ENCODE measurements at regions not wholly inside any gene's neighbourhood (a gene's known extent, or its start where the extent isn't known, plus 50 kb on each side); places are given as distances from the start of the nearest gene placed in this dataset.
A peak's percentile ranks its signal among the peaks of the same experiment; 100 is the strongest.

DNA sequence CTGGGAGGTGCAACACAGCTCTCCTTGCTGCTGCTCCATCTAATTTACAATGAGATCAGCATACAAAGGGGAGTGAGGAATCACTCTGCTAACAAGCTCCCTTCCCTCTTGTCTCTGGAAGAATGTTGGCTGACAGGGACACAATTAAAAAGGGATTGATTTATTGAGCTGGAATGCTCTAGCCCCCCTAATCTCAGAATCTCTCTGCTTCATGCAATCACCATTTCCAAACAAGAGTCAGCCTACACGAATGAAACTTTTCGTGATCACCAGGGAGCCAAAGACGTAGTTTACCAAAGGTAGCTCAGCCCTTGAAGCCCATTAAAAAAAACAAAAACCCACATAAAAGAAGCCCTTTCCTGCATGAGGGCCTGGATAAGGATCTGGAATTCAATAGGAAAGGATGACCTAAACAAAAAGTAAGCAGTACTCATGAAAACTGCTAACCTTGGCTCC, 223.8 kb downstream of the C12orf75 start:
- Histone ChIP-seq H3K4me3 (no peak overlapping the region), H3K36me3 (no peaks in the 10 kb centered on the region), H3K9me3 (no peaks in the 10 kb centered on the region), H3K27ac (peak overlapping the region in 1 of 4 donors; percentile 14), H3K27me3 (no peaks in the 10 kb centered on the region), H3K4me1 (peaks cover 0 to 5% (median 0%) of the 10 kb centered on the region in 4 donors)
- DNase-seq = no peak
- WGBS, 2 donors = 54 to 64% methylated on average over 3 of the region's 3 CpGs
- TF ChIP-seq, protein P1, sequence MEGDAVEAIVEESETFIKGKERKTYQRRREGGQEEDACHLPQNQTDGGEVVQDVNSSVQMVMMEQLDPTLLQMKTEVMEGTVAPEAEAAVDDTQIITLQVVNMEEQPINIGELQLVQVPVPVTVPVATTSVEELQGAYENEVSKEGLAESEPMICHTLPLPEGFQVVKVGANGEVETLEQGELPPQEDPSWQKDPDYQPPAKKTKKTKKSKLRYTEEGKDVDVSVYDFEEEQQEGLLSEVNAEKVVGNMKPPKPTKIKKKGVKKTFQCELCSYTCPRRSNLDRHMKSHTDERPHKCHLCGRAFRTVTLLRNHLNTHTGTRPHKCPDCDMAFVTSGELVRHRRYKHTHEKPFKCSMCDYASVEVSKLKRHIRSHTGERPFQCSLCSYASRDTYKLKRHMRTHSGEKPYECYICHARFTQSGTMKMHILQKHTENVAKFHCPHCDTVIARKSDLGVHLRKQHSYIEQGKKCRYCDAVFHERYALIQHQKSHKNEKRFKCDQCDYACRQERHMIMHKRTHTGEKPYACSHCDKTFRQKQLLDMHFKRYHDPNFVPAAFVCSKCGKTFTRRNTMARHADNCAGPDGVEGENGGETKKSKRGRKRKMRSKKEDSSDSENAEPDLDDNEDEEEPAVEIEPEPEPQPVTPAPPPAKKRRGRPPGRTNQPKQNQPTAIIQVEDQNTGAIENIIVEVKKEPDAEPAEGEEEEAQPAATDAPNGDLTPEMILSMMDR (IDR thresholded peaks at IDR 0.05) = no peak
- TF ChIP-seq EP300 (IDR thresholded peaks at IDR 0.05) (no peak), POLR2A (IDR thresholded peaks at IDR 0.05) (no peak), POLR2AphosphoS5 (IDR thresholded peaks at IDR 0.05) (no peak)
- ATAC-seq (ENCODE audit: low FRiP score in 2 of 2) = no peak

DNA sequence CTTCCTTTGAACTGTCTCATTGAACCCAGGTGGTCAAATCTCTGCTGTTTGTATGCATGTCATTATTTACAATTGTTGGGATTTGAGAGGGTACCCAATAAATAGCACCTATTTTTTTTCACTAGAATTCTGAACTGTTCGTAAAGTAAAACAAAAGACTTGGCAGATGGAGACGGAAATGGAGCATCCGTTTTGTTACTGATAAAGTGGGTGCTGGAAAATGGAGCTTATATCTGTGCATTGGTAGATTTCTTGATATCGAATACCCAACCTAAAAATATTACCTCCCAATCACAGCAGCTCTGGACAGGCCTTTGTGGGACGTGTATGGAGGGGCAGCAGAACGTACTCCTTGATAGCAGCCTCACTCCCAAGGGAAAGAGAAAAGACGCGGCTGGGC, 224.4 kb downstream of the C12orf75 start:
- H3K4me1 ChIP-seq = peaks cover 0 to 5% (median 0%) of the 10 kb centered on the region in 4 donors
- TF ChIP-seq POLR2A (IDR thresholded peaks at IDR 0.05) = no peak
- TF ChIP-seq, protein P1 (IDR thresholded peaks at IDR 0.05) = no peak
- ATAC-seq (ENCODE audit: low FRiP score in 2 of 2) (no peak), DNase-seq (no peak)
- no peaks in the 10 kb centered on the region for H3K27me3 ChIP-seq
- H3K9me3 ChIP-seq = no peaks in the 10 kb centered on the region
- no peak overlapping the region for H3K4me3 ChIP-seq
- 56 to 57% methylated on average over 8 of the region's 8 CpGs for whole genome bisulfite sequencing, 2 donors
- no peak overlapping the region for H3K27ac ChIP-seq
- H3K36me3 ChIP-seq = no peaks in the 10 kb centered on the region

DNA sequence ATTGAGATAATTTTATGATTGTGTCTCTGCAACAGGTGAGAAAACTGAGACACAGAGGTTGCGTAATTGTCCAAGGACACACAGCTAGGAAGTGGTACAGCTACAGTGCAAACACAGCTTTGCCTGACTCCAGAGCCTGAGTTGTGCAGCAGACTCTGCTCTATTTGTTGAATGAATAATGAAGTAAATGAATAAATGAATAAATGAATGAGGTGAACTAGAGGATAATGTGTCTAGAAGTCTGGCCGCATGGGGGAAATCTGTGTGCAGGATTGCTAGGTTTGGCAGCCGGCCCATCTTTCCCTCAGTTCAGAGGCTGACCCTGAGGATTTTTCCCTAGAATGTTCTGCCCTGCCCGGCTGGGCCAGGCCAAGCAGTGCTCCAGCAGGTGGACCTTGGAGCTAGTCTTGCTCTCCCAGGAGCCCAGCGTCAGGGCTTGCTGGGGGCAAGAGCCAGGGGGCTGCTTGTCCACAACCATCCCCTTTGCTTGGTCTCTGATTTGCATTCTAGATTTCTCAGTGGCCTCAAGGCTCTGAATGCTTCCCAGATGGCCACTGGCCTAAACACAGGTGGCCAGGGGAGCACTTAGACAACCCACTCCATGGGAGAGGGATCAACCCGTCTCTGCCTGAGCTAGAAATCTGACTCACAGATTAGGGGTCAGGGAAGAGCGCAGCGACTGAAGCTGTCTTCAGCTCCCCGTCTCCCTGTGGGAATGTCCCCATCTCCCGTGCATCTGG, 225.2 kb downstream of the C12orf75 start:
- H3K9me3 ChIP-seq = no peaks in the 10 kb centered on the region
- no peak overlapping the region for H3K27ac ChIP-seq
- H3K4me3 ChIP-seq = no peak overlapping the region
- TF ChIP-seq POLR2AphosphoS5 (IDR thresholded peaks at IDR 0.05) (no peak), POLR2A (IDR thresholded peaks at IDR 0.05) (no peak), EP300 (IDR thresholded peaks at IDR 0.05) (no peak)
- TF ChIP-seq, protein P1 (IDR thresholded peaks at IDR 0.05) = no peak
- 75 to 81% methylated on average over 10 of the region's 10 CpGs for WGBS, 2 donors
- DNase-seq (peak in 1 of 2 donors; percentile 20), ATAC-seq (ENCODE audit: low FRiP score in 2 of 2) (no peak)
- H3K4me1 ChIP-seq = peaks cover 0 to 5% (median 0%) of the 10 kb centered on the region in 4 donors
- no peaks in the 10 kb centered on the region for H3K27me3 ChIP-seq
- no peaks in the 10 kb centered on the region for H3K36me3 ChIP-seq

DNA sequence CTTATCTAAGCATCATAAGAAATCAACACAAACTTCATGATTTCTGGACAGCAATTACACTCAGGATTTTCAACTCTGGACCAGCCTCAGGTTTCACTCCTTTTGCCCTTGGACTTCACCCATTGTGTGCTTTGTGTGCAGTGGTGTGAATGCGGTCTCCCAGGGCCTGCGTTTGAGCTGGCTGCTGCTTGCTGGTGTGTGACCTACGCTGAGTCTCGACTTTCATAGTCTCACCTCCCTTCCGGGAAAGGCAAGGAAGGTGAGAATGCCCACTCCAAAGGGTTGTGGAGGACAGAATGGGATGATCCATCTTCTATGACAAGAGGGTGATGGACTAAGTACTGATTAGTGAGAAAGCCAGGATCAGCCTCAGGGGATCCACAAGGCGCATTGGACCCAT, 228.8 kb downstream of the C12orf75 start:
- Histone ChIP-seq H3K4me1 (peaks cover 0 to 5% (median 0%) of the 10 kb centered on the region in 4 donors), H3K9me3 (no peaks in the 10 kb centered on the region), H3K4me3 (no peak overlapping the region), H3K36me3 (no peaks in the 10 kb centered on the region), H3K27ac (no peak overlapping the region), H3K27me3 (no peaks in the 10 kb centered on the region)
- ATAC-seq (ENCODE audit: low FRiP score in 2 of 2) (no peak), DNase-seq (no peak)
- 88 to 99% methylated on average over 6 of the region's 6 CpGs for WGBS, 2 donors
- TF ChIP-seq POLR2A (IDR thresholded peaks at IDR 0.05) (no peak), EP300 (IDR thresholded peaks at IDR 0.05) (no peak), POLR2AphosphoS5 (IDR thresholded peaks at IDR 0.05) (no peak)
- TF ChIP-seq, protein P1 (IDR thresholded peaks at IDR 0.05) = no peak

Measured in upper lobe of left lung (tissue), 6 donors.